ENCODE measurements at regions not wholly inside any gene's neighbourhood (a gene's known extent, or its start where the extent isn't known, plus 50 kb on each side); places are given as distances from the start of the nearest gene placed in this dataset.
"Not testable (repeated sequence)": the region's sequence is repeated elsewhere in the genome, so short reads cannot be mapped to it uniquely, and the experiment has no call there.

DNA sequence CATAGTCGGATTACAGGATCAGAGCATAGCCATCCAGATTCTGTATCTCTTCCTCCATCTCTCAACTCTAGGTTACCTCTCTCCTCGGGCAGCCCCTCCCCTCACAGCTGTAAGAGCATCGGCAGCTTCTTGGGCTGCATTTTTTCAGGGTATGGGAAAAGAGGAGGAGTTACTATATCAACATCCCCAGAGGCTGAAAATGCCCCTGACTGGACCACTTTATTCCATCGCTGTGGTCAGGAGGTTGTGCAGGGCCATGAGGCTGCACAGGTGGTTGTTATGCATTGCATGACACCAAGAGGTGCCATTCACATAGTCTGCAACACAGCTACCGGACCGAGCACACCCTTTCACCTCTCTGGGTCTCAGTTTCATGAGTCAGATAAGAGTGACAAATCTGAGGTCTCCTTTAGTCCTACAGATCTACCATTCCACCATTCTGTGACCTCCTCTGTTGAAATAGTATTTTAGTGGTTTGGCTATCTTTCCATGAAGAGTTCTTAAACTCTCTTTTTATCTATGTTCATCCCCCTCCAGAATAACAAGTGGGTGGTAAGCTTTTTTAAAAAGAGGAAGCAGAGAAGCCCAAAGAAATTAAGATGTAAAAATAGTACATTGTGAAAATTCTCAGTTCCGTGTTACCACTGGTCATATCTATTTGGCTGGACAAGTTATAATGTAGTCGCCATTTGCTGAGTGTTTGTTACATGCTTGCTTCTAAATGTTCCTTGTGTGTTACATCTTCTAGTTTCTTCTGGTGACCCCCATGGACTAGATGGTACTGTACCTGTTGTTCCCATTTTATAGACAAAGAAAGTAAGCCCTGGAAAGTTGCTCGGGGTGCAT, 56.6 kb upstream of the SLC1A4 start:
- ATAC-seq (ENCODE audit: low read depth) (no peak), DNase-seq (ENCODE audit: low spot score) (no peak)
- Histone ChIP-seq H3K27me3 (ENCODE audit: insufficient read depth, poor library complexity, severe bottlenecking) (no peaks in the 10 kb centered on the region), H3K4me3 (ENCODE audit: severe bottlenecking) (no peak overlapping the region), H3K36me3 (ENCODE audit: low read depth) (no peaks in the 10 kb centered on the region), H3K4me1 (ENCODE audit: insufficient read depth, poor library complexity, severe bottlenecking) (no peaks in the 10 kb centered on the region), H3K9me3 (ENCODE audit: severe bottlenecking) (no peaks in the 10 kb centered on the region), H3K27ac (ENCODE audit: poor library complexity, severe bottlenecking) (no peak overlapping the region)
- no peak for TF ChIP-seq CTCF (IDR thresholded peaks at IDR 0.05; ENCODE audit: poor library complexity, severe bottlenecking)

DNA sequence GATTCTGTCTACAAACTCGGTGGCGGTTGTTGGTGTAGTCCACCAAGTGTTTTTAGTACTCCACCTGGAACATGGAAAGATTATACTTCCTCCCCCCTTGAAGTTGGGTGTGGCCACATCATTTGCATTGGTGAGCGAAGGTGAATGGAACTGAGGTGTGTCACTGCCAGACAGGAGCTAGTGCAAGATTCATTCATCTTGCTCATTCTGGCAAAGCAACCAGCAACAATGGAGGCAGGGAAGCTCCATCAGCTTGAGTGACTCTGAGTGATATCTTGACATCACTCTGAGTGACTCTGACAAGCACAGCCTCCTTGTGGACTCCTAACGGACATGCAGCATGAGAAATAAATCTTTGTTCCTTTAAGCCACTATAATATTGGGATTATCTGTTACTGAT, 54.7 kb upstream of the SLC1A4 start:
- Histone ChIP-seq H3K36me3 (ENCODE audit: low read depth) (no peaks in the 10 kb centered on the region), H3K27me3 (ENCODE audit: insufficient read depth, poor library complexity, severe bottlenecking) (no peaks in the 10 kb centered on the region), H3K4me1 (ENCODE audit: insufficient read depth, poor library complexity, severe bottlenecking) (no peaks in the 10 kb centered on the region), H3K9me3 (ENCODE audit: severe bottlenecking) (no peaks in the 10 kb centered on the region), H3K4me3 (ENCODE audit: severe bottlenecking) (no peak overlapping the region), H3K27ac (ENCODE audit: poor library complexity, severe bottlenecking) (no peak overlapping the region)
- no peak for TF ChIP-seq CTCF (IDR thresholded peaks at IDR 0.05; ENCODE audit: poor library complexity, severe bottlenecking)
- ATAC-seq (ENCODE audit: low read depth): no peak
- DNase-seq (ENCODE audit: low spot score): no peak

GRCh38 chr2:64936809-64937208, 52.4 kb upstream of the SLC1A4 start:
- no peaks in the 10 kb centered on the region for H3K27me3 ChIP-seq (ENCODE audit: insufficient read depth, poor library complexity, severe bottlenecking)
- TF ChIP-seq CTCF (IDR thresholded peaks at IDR 0.05; ENCODE audit: poor library complexity, severe bottlenecking): no peak
- H3K4me1 ChIP-seq (ENCODE audit: insufficient read depth, poor library complexity, severe bottlenecking): no peaks in the 10 kb centered on the region
- no peaks in the 10 kb centered on the region for H3K36me3 ChIP-seq (ENCODE audit: low read depth)
- H3K27ac ChIP-seq (ENCODE audit: poor library complexity, severe bottlenecking): no peak overlapping the region
- H3K9me3 ChIP-seq (ENCODE audit: severe bottlenecking): no peaks in the 10 kb centered on the region
- DNase-seq (ENCODE audit: low spot score) (no peak), ATAC-seq (ENCODE audit: low read depth) (no peak)
- no peak overlapping the region for H3K4me3 ChIP-seq (ENCODE audit: severe bottlenecking)

DNA sequence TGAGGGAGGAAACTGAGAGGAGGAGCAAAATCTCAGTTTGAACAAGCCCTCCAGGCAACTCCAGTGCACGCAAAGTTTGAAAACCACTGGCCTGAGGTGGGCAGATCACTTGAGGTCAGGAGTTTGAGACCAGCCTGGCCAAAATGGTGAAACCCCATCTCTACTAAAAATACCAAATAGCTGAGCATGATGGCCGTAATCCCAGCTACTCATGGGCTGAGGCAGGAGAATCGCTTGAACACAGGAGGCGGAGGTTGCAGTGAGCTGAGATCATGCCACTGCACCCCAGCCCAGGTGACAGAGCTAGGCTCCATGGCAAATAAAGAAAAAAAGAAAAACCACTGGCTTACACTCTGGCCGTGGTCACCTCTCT, 51.9 kb upstream of the SLC1A4 start:
- not testable (repeated sequence) for H3K27me3 ChIP-seq (ENCODE audit: insufficient read depth, poor library complexity, severe bottlenecking); H3K27ac ChIP-seq (ENCODE audit: poor library complexity, severe bottlenecking); H3K4me1 ChIP-seq (ENCODE audit: insufficient read depth, poor library complexity, severe bottlenecking); DNase-seq (ENCODE audit: low spot score); H3K4me3 ChIP-seq (ENCODE audit: severe bottlenecking); ATAC-seq (ENCODE audit: low read depth); H3K9me3 ChIP-seq (ENCODE audit: severe bottlenecking); H3K36me3 ChIP-seq (ENCODE audit: low read depth)

GRCh38 chr2:64937687-64938491, 51.3 kb upstream of the SLC1A4 start:
- TF ChIP-seq CTCF (IDR thresholded peaks at IDR 0.05; ENCODE audit: poor library complexity, severe bottlenecking): no peak
- Histone ChIP-seq H3K36me3 (ENCODE audit: low read depth) (no peaks in the 10 kb centered on the region), H3K27ac (ENCODE audit: poor library complexity, severe bottlenecking) (no peak overlapping the region), H3K27me3 (ENCODE audit: insufficient read depth, poor library complexity, severe bottlenecking) (no peaks in the 10 kb centered on the region), H3K4me1 (ENCODE audit: insufficient read depth, poor library complexity, severe bottlenecking) (no peaks in the 10 kb centered on the region), H3K4me3 (ENCODE audit: severe bottlenecking) (no peak overlapping the region), H3K9me3 (ENCODE audit: severe bottlenecking) (no peaks in the 10 kb centered on the region)
- DNase-seq (ENCODE audit: low spot score) (no peak), ATAC-seq (ENCODE audit: low read depth) (no peak)
